Esophagus (tissue), 2 donors: ENCODE measurements at regions not wholly inside any gene's neighbourhood (a gene's known extent, or its start where the extent isn't known, plus 50 kb on each side); places are given as distances from the start of the nearest gene placed in this dataset.

Source experiments
- H3K27ac ChIP-seq, 2 donors: one replicate each; pipeline ENCODE4 v1.5.1; 2013; ENCODE audit warnings: low read depth in 2 of 2, mild to moderate bottlenecking in 2 of 2, inconsistent platforms in 1 of 2, low read length in 1 of 2, moderate library complexity in 1 of 2
- H3K27me3 ChIP-seq, 2 donors: one replicate each; pipeline ENCODE4 v1.6.1; 2013; ENCODE audit warnings: low read length in 2 of 2, control low read depth in 1 of 2, mild to moderate bottlenecking in 1 of 2; ENCODE audit not compliant: insufficient read depth in 2 of 2, control insufficient read depth in 1 of 2
- H3K36me3 ChIP-seq, 2 donors: one replicate each; pipeline ENCODE4 v1.6.1; 2013; ENCODE audit warnings: low read length in 1 of 2; ENCODE audit not compliant: control insufficient read depth in 2 of 2, insufficient read depth in 2 of 2
- H3K4me1 ChIP-seq, 2 donors: one replicate each; pipeline ENCODE4 v1.6.1; 2013; ENCODE audit warnings: low read length in 1 of 2; ENCODE audit not compliant: control insufficient read depth in 2 of 2, insufficient read depth in 2 of 2
- H3K4me3 ChIP-seq, 2 donors: one replicate each; pipeline ENCODE4 v1.5.1; 2013; ENCODE audit warnings: low read length in 2 of 2, mild to moderate bottlenecking in 2 of 2, low read depth in 1 of 2, moderate library complexity in 1 of 2
- H3K9me3 ChIP-seq, 2 donors: one replicate each; pipeline ENCODE4 v1.6.1; 2013; ENCODE audit warnings: mild to moderate bottlenecking in 2 of 2, low read depth in 1 of 2, low read length in 1 of 2, moderate library complexity in 1 of 2; ENCODE audit not compliant: control insufficient read depth in 2 of 2, insufficient read depth in 1 of 2
- WGBS, 2 donors: extraction: QIAGEN DNeasy Blood & Tissue Kit; methylation state at CpG; one replicate each; pipeline ENCODE4 v1.1.7; 2013; 5-methylcytosine and 5-hydroxymethylcytosine counted together
- donor health status: healthy with polysubstance abuse.
- donor health status: Bipolar disorder and iron deficiency.

- Histone ChIP-seq H3K27me3 (no peaks in the 10 kb centered on the region), H3K27ac (no peak overlapping the region), H3K4me1 (no peaks in the 10 kb centered on the region), H3K4me3 (no peak overlapping the region), H3K36me3 (no peaks in the 10 kb centered on the region), H3K9me3 (no peaks in the 10 kb centered on the region)
- 61 to 70% methylated on average over 3 of the region's 3 CpGs for WGBS, 2 donors
These were observed 76.9 kb upstream of the SMAD1 start for GRCh38 chr4:145404761-145405160.

GRCh38 chr4:145396581-145396980 is 85.1 kb upstream of the SMAD1 start:
- Histone ChIP-seq H3K9me3 (no peaks in the 10 kb centered on the region), H3K36me3 (no peaks in the 10 kb centered on the region), H3K4me3 (no peak overlapping the region), H3K27ac (no peak overlapping the region), H3K4me1 (no peaks in the 10 kb centered on the region), H3K27me3 (no peaks in the 10 kb centered on the region)
- WGBS, 2 donors = 80 to 95% methylated on average over 1 of the region's 1 CpG

- Histone ChIP-seq H3K4me1 (no peaks in the 10 kb centered on the region), H3K4me3 (no peak overlapping the region)
- 79 to 81% methylated on average over 3 of the region's 3 CpGs for WGBS, 2 donors
These were observed 91.1 kb upstream of the SMAD1 start for GRCh38 chr4:145390571-145390970.

GRCh38 chr4:145389550-145389949 is 92.1 kb upstream of the SMAD1 start:
- no peaks in the 10 kb centered on the region for H3K4me1 ChIP-seq
- no peak overlapping the region for H3K4me3 ChIP-seq
- H3K36me3 ChIP-seq = no peaks in the 10 kb centered on the region
- H3K9me3 ChIP-seq = no peaks in the 10 kb centered on the region
- H3K27me3 ChIP-seq = no peaks in the 10 kb centered on the region
- 81 to 87% methylated on average over 4 of the region's 4 CpGs for WGBS, 2 donors
- H3K27ac ChIP-seq = no peak overlapping the region

More at GRCh38 chr4:145390571-145390970, 91.1 kb upstream of the SMAD1 start:
- Histone ChIP-seq H3K27me3 (no peaks in the 10 kb centered on the region), H3K9me3 (no peaks in the 10 kb centered on the region), H3K36me3 (no peaks in the 10 kb centered on the region), H3K27ac (no peak overlapping the region)

- H3K27me3 ChIP-seq = no peaks in the 10 kb centered on the region
- no peak overlapping the region for H3K27ac ChIP-seq
- H3K9me3 ChIP-seq = no peaks in the 10 kb centered on the region
- no peak overlapping the region for H3K4me3 ChIP-seq
- 44 to 78% methylated on average over 3 of the region's 3 CpGs for WGBS, 2 donors
- H3K4me1 ChIP-seq = no peaks in the 10 kb centered on the region
- H3K36me3 ChIP-seq = no peaks in the 10 kb centered on the region
These were observed 93.6 kb upstream of the SMAD1 start for GRCh38 chr4:145388043-145388442.

- Histone ChIP-seq H3K36me3 (no peaks in the 10 kb centered on the region), H3K4me1 (no peaks in the 10 kb centered on the region)
- 71 to 81% methylated on average over 3 of the region's 3 CpGs for WGBS, 2 donors
These were observed 94.6 kb upstream of the SMAD1 start for GRCh38 chr4:145387079-145387478.

GRCh38 chr4:145381163-145381562 is 100.5 kb upstream of the SMAD1 start:
- WGBS, 2 donors = 87 to 90% methylated on average over 1 of the region's 1 CpG
- no peaks in the 10 kb centered on the region for H3K4me1 ChIP-seq
- H3K9me3 ChIP-seq = no peaks in the 10 kb centered on the region
- H3K4me3 ChIP-seq = no peak overlapping the region
- no peaks in the 10 kb centered on the region for H3K27me3 ChIP-seq
- H3K36me3 ChIP-seq = no peaks in the 10 kb centered on the region
- H3K27ac ChIP-seq = no peak overlapping the region

More at GRCh38 chr4:145387079-145387478, 94.6 kb upstream of the SMAD1 start:
- no peaks in the 10 kb centered on the region for H3K9me3 ChIP-seq
- no peaks in the 10 kb centered on the region for H3K27me3 ChIP-seq
- H3K27ac ChIP-seq = no peak overlapping the region
- no peak overlapping the region for H3K4me3 ChIP-seq

- H3K4me1 ChIP-seq = no peaks in the 10 kb centered on the region
- H3K27me3 ChIP-seq = no peaks in the 10 kb centered on the region
- H3K9me3 ChIP-seq = peaks cover 0 to 3% of the 10 kb centered on the region in 2 donors
- H3K4me3 ChIP-seq = no peak overlapping the region
- H3K27ac ChIP-seq = no peak overlapping the region
- no peaks in the 10 kb centered on the region for H3K36me3 ChIP-seq
These were observed 101.5 kb upstream of the SMAD1 start for GRCh38 chr4:145380123-145380522.

- Histone ChIP-seq H3K36me3 (no peaks in the 10 kb centered on the region), H3K27ac (no peak overlapping the region), H3K4me1 (no peaks in the 10 kb centered on the region), H3K4me3 (no peak overlapping the region), H3K27me3 (no peaks in the 10 kb centered on the region), H3K9me3 (peaks cover 0 to 3% of the 10 kb centered on the region in 2 donors)
- WGBS, 2 donors = 94% methylated on average over 20 of the region's 20 CpGs
These were observed 106.2 kb upstream of the SMAD1 start for GRCh38 chr4:145375416-145375815.

- no peaks in the 10 kb centered on the region for H3K9me3 ChIP-seq
- no peak overlapping the region for H3K4me3 ChIP-seq
- H3K4me1 ChIP-seq = no peaks in the 10 kb centered on the region
- WGBS, 2 donors = 53 to 59% methylated on average over 4 of the region's 4 CpGs
- no peaks in the 10 kb centered on the region for H3K36me3 ChIP-seq
- no peak overlapping the region for H3K27ac ChIP-seq
- no peaks in the 10 kb centered on the region for H3K27me3 ChIP-seq
These were observed 129.1 kb upstream of the SMAD1 start for GRCh38 chr4:145352438-145353145.
